H1 (cell line): ENCODE measurements at regions not wholly inside any gene's neighbourhood (a gene's known extent, or its start where the extent isn't known, plus 50 kb on each side); places are given as distances from the start of the nearest gene placed in this dataset.

ENCODE experiments used
- CTCF ChIA-PET: fragments of 300-600 bp; sonication (Branson Sonifier 250); formaldehyde crosslinking; loops from one replicate; lab custom pipeline; 2021; ENCODE audit not compliant: partially characterized antibody; lab: Charles Lee
- POLR2A ChIA-PET: fragments of 300-600 bp; sonication (Branson Sonifier 250); formaldehyde crosslinking; loops from one replicate; lab custom pipeline; 2021; ENCODE audit warnings: inconsistent platforms; ENCODE audit not compliant: partially characterized antibody; lab: Charles Lee
- DNase-seq, 2 experiments: peaks; one replicate each; pipeline versions ENCODE4 v3.0.0 to v3.0.0-alpha.2; 2010 to 2022; ENCODE audit warnings: low spot score in 2 of 2, low read depth in 1 of 2, mixed read lengths in 1 of 2
- FAIRE-seq: peaks from 2 replicates; lab custom pipeline; 2011; peaks lifted over from hg19 to GRCh38; lab: Jason Lieb, UNC
- H2AFZ ChIP-seq: 2 replicates; pipeline ENCODE4 v1.8.1; 2012; ENCODE audit warnings: low read length, inconsistent platforms
- H2AK5ac ChIP-seq: 2 replicates; pipeline ENCODE4 v1.6.1; 2013; ENCODE audit warnings: low read depth, low read length
- H2BK120ac ChIP-seq: replicated peaks from 2 replicates; pipeline ENCODE3; 2013; ENCODE audit warnings: low read depth, low read length, inconsistent platforms
- H2BK12ac ChIP-seq: 2 replicates; pipeline ENCODE4 v1.6.1; 2013; ENCODE audit warnings: low read depth, low read length
- H2BK15ac ChIP-seq: 2 replicates; pipeline ENCODE4 v1.6.1; 2013; ENCODE audit warnings: low read length
- H2BK20ac ChIP-seq: 2 replicates; pipeline ENCODE4 v1.6.1; 2013; ENCODE audit warnings: low read length
- H2BK5ac ChIP-seq: 2 replicates; pipeline ENCODE4 v1.6.1; 2013; ENCODE audit warnings: low read depth, low read length
- H3K14ac ChIP-seq: 2 replicates; pipeline ENCODE4 v1.6.1; 2013; ENCODE audit warnings: inconsistent platforms; ENCODE audit not compliant: insufficient read length
- H3K18ac ChIP-seq: 2 replicates; pipeline ENCODE4 v1.6.1; 2013; ENCODE audit warnings: low read length; ENCODE audit errors: extremely low read depth
- H3K23ac ChIP-seq: 2 replicates; pipeline ENCODE4 v1.6.1; 2013; ENCODE audit warnings: inconsistent platforms; ENCODE audit not compliant: insufficient read length
- H3K23me2 ChIP-seq: 2 replicates; pipeline ENCODE4 v1.6.1; 2013; ENCODE audit warnings: low read depth, low read length
- H3K27ac ChIP-seq: 2 replicates; pipeline ENCODE4 v1.6.1; 2011; ENCODE audit warnings: low read depth, low read length, inconsistent platforms
- H3K27me3 ChIP-seq, 4 experiments: replicated peaks in 1 of 4; 1 replicate in 1 of 4; 2 replicates in 3 of 4; pipeline versions ENCODE4 v1.6.1 to v1.8.1; 2011 to 2013; ENCODE audit warnings: low read length in 3 of 4, mild to moderate bottlenecking in 3 of 4, inconsistent platforms in 2 of 4, mixed read lengths in 2 of 4, moderate library complexity in 1 of 4; ENCODE audit not compliant: control insufficient read depth in 3 of 4, insufficient read depth in 3 of 4; ENCODE audit errors: extremely low read depth in 1 of 4
- H3K36me3 ChIP-seq, 4 experiments: 2 replicates each; pipeline versions ENCODE4 v1.6.1 to v1.8.1; 2011 to 2013; ENCODE audit warnings: mild to moderate bottlenecking in 4 of 4, low read length in 3 of 4, moderate library complexity in 2 of 4, control low read depth in 1 of 4, inconsistent platforms in 1 of 4; ENCODE audit not compliant: insufficient read depth in 4 of 4, control insufficient read depth in 2 of 4
- H3K4ac ChIP-seq: replicated peaks from 2 replicates; pipeline ENCODE3; 2013; ENCODE audit warnings: low read length, low read depth, mixed read lengths, inconsistent platforms; ENCODE audit not compliant: insufficient read length
- H3K4me1 ChIP-seq, 4 experiments: replicated peaks in 1 of 4; 1 replicate in 1 of 4; 2 replicates in 3 of 4; pipeline versions ENCODE4 v1.6.1 to v1.8.1; 2011 to 2013; ENCODE audit warnings: low read length in 3 of 4, inconsistent platforms in 2 of 4, mixed read lengths in 1 of 4; ENCODE audit not compliant: insufficient read depth in 4 of 4, control insufficient read depth in 3 of 4
- H3K4me2 ChIP-seq, 2 experiments: 2 replicates each; pipeline versions ENCODE4 v1.6.1 to v1.8.1; 2011 to 2013; ENCODE audit warnings: low read depth in 2 of 2, low read length in 2 of 2, control low read depth in 1 of 2, inconsistent platforms in 1 of 2, mild to moderate bottlenecking in 1 of 2; ENCODE audit not compliant: insufficient read depth in 1 of 2
- H3K4me3 ChIP-seq, 4 experiments: fragments of 200-600, 300-600 bp in 1 of 4; sonication (generic), shearing (Covaris generic), sonication (Bioruptor Twin) in 1 of 4; 2 replicates each; pipeline versions ENCODE4 v1.5.1 to v1.8.1; 2011 to 2016; ENCODE audit warnings: low read length in 4 of 4, low read depth in 3 of 4, control low read depth in 2 of 4, inconsistent platforms in 2 of 4, mild to moderate bottlenecking in 2 of 4, mixed read lengths in 1 of 4, moderate library complexity in 1 of 4; ENCODE audit not compliant: insufficient read depth in 2 of 4; ENCODE audit errors: extremely low read depth in 1 of 4
- H3K56ac ChIP-seq: replicated peaks from 2 replicates; pipeline ENCODE3; 2013; ENCODE audit warnings: low read depth, mild to moderate bottlenecking, mixed read lengths, low read length, inconsistent platforms; ENCODE audit not compliant: insufficient read length
- H3K79me1 ChIP-seq: 2 replicates; pipeline ENCODE4 v1.6.1; 2013; ENCODE audit warnings: low read depth, low read length, control low read depth
- H3K79me2 ChIP-seq, 2 experiments: 2 replicates each; pipeline versions ENCODE4 v1.6.1 to v1.8.1; 2012 to 2013; ENCODE audit warnings: low read length in 2 of 2, mild to moderate bottlenecking in 2 of 2, inconsistent platforms in 1 of 2; ENCODE audit not compliant: insufficient read depth in 2 of 2, control insufficient read depth in 1 of 2
- H3K9ac ChIP-seq, 4 experiments: replicated peaks in 1 of 4; 1 replicate in 1 of 4; 2 replicates in 3 of 4; pipeline versions ENCODE4 v1.6.1 to v1.8.1; 2011 to 2013; ENCODE audit warnings: low read depth in 3 of 4, low read length in 3 of 4, control low read depth in 2 of 4, mild to moderate bottlenecking in 2 of 4, moderate library complexity in 2 of 4, inconsistent platforms in 1 of 4; ENCODE audit errors: extremely low read depth in 1 of 4
- H3K9me3 ChIP-seq, 2 experiments: 2 replicates each; pipeline versions ENCODE4 v1.6.1 to v1.8.1; 2012 to 2013; ENCODE audit warnings: mild to moderate bottlenecking in 2 of 2, moderate library complexity in 2 of 2, control low read depth in 1 of 2, inconsistent platforms in 1 of 2, low read depth in 1 of 2, low read length in 1 of 2, mixed read lengths in 1 of 2; ENCODE audit not compliant: insufficient read depth in 2 of 2
- H4K20me1 ChIP-seq, 2 experiments: replicated peaks in 1 of 2; 2 replicates each; pipeline versions ENCODE3 to v1.8.1; 2011 to 2013; ENCODE audit warnings: inconsistent platforms in 2 of 2, low read length in 2 of 2, mild to moderate bottlenecking in 1 of 2; ENCODE audit not compliant: insufficient read depth in 2 of 2, control insufficient read depth in 1 of 2
- H4K5ac ChIP-seq: 2 replicates; pipeline ENCODE4 v1.6.1; 2013; ENCODE audit warnings: low read length, low read depth, mixed read lengths, inconsistent platforms; ENCODE audit not compliant: insufficient read length
- H4K8ac ChIP-seq: 2 replicates; pipeline ENCODE4 v1.8.0; 2013; ENCODE audit warnings: mild to moderate bottlenecking, moderate library complexity, low read length, inconsistent platforms; ENCODE audit not compliant: insufficient read depth; ENCODE audit errors: extremely low read depth
- H4K91ac ChIP-seq: replicated peaks from 2 replicates; pipeline ENCODE3; 2013; ENCODE audit warnings: low read length, mixed read lengths, inconsistent platforms; ENCODE audit not compliant: insufficient read length
- BRCA1 ChIP-seq: IDR thresholded peaks from 2 replicates; pipeline ENCODE4 v1.6.1; 2012; ENCODE audit warnings: low read depth, low read length, improper control_type of control experiment
- CBX5 ChIP-seq: fragments of 300-800, 300-1000 bp; sonication (generic); IDR thresholded peaks from 2 replicates; pipeline ENCODE4 v1.7.1; 2016; ENCODE audit warnings: antibody characterized with exemption, low read length, low read depth
- CEBPB ChIP-seq: IDR thresholded peaks from 2 replicates; pipeline ENCODE4 v1.6.1; 2012; ENCODE audit warnings: low read depth, low read length
- CHD1 ChIP-seq: IDR thresholded peaks from 2 replicates; pipeline ENCODE4 v1.6.1; 2012; ENCODE audit warnings: low read depth, low read length, improper control_type of control experiment
- CREB1 ChIP-seq: IDR thresholded peaks from 2 replicates; pipeline ENCODE4 v1.6.1; 2012; ENCODE audit warnings: inconsistent platforms
- CTBP2 ChIP-seq: IDR thresholded peaks from 2 replicates; pipeline ENCODE4 v1.7.0; 2011; ENCODE audit warnings: borderline replicate concordance, mild to moderate bottlenecking, moderate library complexity, mixed read lengths, low read length; ENCODE audit not compliant: insufficient read depth, insufficient read length
- EZH2 ChIP-seq: fragments of 200-600 bp; sonication (generic); IDR thresholded peaks from 2 replicates; pipeline ENCODE4 v1.7.1; 2012; ENCODE audit warnings: low read depth, mild to moderate bottlenecking, moderate library complexity, low read length, inconsistent platforms; ENCODE audit not compliant: severe bottlenecking
- FOSL1 ChIP-seq: IDR thresholded peaks from 2 replicates; pipeline ENCODE4 v1.6.1; 2011; ENCODE audit warnings: mild to moderate bottlenecking, low read depth, low read length, moderate library complexity; ENCODE audit not compliant: insufficient read depth
- GABPA ChIP-seq: IDR thresholded peaks from 2 replicates; pipeline ENCODE4 v1.6.1; 2011; ENCODE audit warnings: mild to moderate bottlenecking, low read length, moderate library complexity, borderline replicate concordance; ENCODE audit not compliant: insufficient read depth
- HDAC2 ChIP-seq, 2 experiments: fragments of 300-600 bp in 1 of 2; sonication (generic) in 1 of 2; IDR thresholded peaks; 2 replicates each; pipeline ENCODE4 v1.6.1; 2011 to 2012; ENCODE audit warnings: low read depth in 2 of 2, low read length in 2 of 2, mild to moderate bottlenecking in 2 of 2, moderate library complexity in 2 of 2, borderline replicate concordance in 1 of 2, inconsistent platforms in 1 of 2
- HDAC6 ChIP-seq: IDR thresholded peaks from one replicate; pipeline ENCODE4 v1.7.1; 2012; ENCODE audit warnings: low read depth, mild to moderate bottlenecking, inconsistent platforms, low read length, moderate library complexity
- KDM5A ChIP-seq: fragments of 200-600 bp; IDR thresholded peaks from 2 replicates; pipeline ENCODE4 v1.7.1; 2012; ENCODE audit warnings: mild to moderate bottlenecking, low read length, inconsistent platforms, mixed read lengths
- MAFK ChIP-seq: IDR thresholded peaks from 2 replicates; pipeline ENCODE4 v1.6.1; 2012; ENCODE audit warnings: low read depth, mild to moderate bottlenecking, improper control_type of control experiment, low read length
- PHF8 ChIP-seq: fragments of 200-600 bp; sonication (generic); conservative IDR thresholded peaks from 2 replicates; pipeline ENCODE4 v1.7.1; 2012; ENCODE audit warnings: low read depth, mild to moderate bottlenecking, inconsistent platforms, low read length, moderate library complexity
- TBP ChIP-seq: IDR thresholded peaks from 2 replicates; pipeline ENCODE4 v1.6.1; 2011; ENCODE audit warnings: low read depth, low read length, improper control_type of control experiment
- TEAD4 ChIP-seq: IDR thresholded peaks from 2 replicates; pipeline ENCODE4 v1.6.1; 2012; ENCODE audit warnings: low read depth, low read length, inconsistent platforms, mixed read lengths

GRCh38 chr3:99159220-99159762 lies 257.8 kb upstream of the DCBLD2 start:
- Histone ChIP-seq H3K9ac (no peak overlapping the region), H2BK20ac (no peak overlapping the region), H3K27ac (no peak overlapping the region), H3K4me3 (no peak overlapping the region), H2AK5ac (no peak overlapping the region), H3K14ac (no peak overlapping the region), H2BK15ac (no peak overlapping the region), H2BK120ac (no peak overlapping the region), H3K79me1 (no peaks in the 10 kb centered on the region), H3K79me2 (no peaks in the 10 kb centered on the region), H3K27me3 (no peaks in the 10 kb centered on the region), H4K5ac (no peak overlapping the region), H2BK12ac (no peak overlapping the region), H3K36me3 (peaks cover 0 to 3% (median 0%) of the 10 kb centered on the region in 4 experiments; a peak in 1 of 8 replicates), H4K91ac (no peak overlapping the region), H2BK5ac (no peak overlapping the region), H3K23ac (no peak overlapping the region), H3K4ac (no peak overlapping the region), H3K56ac (no peak overlapping the region), H3K4me1 (no peaks in the 10 kb centered on the region), H3K9me3 (peaks cover 28 to 33% of the 10 kb centered on the region in 2 experiments), H3K23me2 (no peaks in the 10 kb centered on the region), H3K18ac (no peak overlapping the region), H4K20me1 (no peaks in the 10 kb centered on the region), H2AFZ (no peak overlapping the region), H4K8ac (no peak overlapping the region), H3K4me2 (no peak overlapping the region)
- DNase-seq: no peak
- CTCF ChIA-PET: interaction anchor here (0.8 to 1.2 kb wide), 2 partner anchors 14 to 77 kb away, joined by 3 to 5 read pairs; no protein-coding TSS in a partner anchor
- FAIRE-seq: no peak
- POLR2A ChIA-PET: no interaction called here
- TF ChIP-seq BRCA1 (no peak), EZH2 (no peak), TEAD4 (no peak), PHF8 (no peak), FOSL1 (no peak), CTBP2 (no peak), CBX5 (no peak), KDM5A (no peak), CEBPB (no peak), GABPA (no peak), MAFK (no peak), HDAC2 (IDR thresholded peaks at IDR 0.05; ENCODE audit: borderline replicate concordance in 1 of 2, low read depth in 2 of 2, low read length in 2 of 2) (no peak), CHD1 (no peak), TBP (no peak), HDAC6 (no peak), CREB1 (no peak)
